Stimulated activated CD4-positive, alpha-beta T cell treated with anti-CD3 and anti-CD28 coated beads, Interleukin-2, amount 100 ng/mL, for 24 hours (primary cell): ENCODE measurements at regions not wholly inside any gene's neighbourhood (a gene's known extent, or its start where the extent isn't known, plus 50 kb on each side); places are given as distances from the start of the nearest gene placed in this dataset.

Experiments used
- DNase-seq, 2 donors: peaks; one replicate each; pipeline ENCODE4 v3.0.0-alpha.2; 2020

DNA sequence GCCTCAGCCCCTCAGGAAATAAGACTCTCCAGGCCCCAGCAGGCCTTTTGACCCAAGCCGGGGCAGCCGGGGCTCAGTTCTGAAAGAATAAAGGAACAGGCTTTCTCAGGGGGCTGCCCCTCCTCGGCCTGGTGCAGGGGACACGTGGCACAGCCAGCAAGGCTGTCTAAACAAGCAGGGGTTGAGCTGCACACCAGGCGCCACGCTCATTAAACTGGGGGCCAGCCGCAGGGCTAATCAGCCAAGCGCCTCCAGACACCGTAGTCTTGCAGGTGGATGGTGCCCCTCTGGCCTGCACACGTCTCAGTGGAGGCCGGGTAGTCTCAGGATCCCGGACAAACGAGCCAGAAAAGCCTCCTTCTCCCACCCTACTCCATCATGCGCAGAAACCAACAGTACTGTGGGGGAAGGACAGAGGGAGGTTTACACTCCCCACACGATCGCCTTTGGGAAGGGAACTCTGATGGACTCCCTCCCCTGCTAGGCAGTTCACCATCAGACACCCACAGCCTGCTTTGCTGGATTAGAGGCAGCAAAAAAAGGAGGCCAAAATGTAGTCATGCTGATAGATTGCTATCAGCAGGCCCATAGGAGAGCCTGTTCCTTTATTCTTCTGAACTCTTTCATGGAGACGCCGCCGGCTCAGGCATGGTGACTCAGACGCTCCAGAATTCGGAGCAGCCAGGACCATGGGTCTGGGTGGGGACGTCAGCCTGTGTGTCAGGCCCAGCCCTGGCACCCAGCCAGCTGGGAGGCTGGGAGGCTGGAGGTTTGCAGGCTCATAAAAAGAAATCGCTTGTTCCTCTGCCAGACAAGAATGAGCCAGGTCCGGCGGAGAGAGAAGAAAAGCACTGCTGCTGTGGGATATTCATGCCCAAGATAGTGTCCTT, 342.4 kb downstream of the BCOR start:
- no peak for DNase-seq

DNA sequence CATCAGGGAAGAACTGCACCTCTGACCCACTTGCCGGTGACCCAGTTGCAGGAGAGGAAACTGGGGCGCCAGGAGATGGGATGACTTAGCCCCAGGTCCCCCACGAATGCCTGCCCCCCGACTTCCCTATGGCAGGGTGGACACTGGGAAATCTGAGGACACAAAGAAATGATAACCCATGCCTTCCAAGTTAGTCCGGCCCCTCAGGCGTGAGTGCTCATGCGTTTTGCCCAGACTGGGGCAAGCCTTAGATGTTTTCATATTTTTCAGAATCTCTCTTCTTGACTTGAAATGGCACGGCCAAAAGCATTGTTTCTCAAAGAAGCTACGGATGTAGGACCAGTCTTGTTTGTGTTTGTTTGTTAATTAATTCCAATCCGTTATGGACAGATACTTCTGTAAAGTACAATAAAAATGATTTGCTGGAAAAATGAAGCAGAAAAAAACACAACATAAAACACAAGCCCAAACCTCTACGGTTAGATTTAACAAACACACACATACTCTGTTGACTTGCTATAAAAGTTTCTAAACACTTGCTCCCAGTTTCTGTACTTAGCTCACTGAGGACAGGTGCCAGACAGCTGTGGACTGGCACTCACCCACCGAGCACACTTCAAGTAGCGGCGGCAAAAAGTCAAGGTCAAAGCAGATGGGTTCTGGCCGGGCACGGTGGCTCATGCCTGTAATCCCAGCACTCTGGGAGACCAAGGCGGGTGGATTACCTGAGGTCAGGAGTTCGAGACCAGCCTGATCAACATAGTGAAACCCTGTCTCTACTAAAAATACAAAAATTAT, 341.5 kb downstream of the BCOR start:
- DNase-seq = no peak

GRCh38 chrX:39757971-39758370, 339.8 kb downstream of the BCOR start:
- no peak for DNase-seq

- no peak for DNase-seq
These were observed 338.8 kb downstream of the BCOR start for GRCh38 chrX:39758791-39759525.

- DNase-seq = no peak
These were observed 338.1 kb downstream of the BCOR start for GRCh38 chrX:39759526-39760224.

- peak in 1 of 2 donors; percentile 20 for DNase-seq
These were observed 336.8 kb downstream of the BCOR start for GRCh38 chrX:39760930-39761329.

- DNase-seq = no peak
These were observed 335.4 kb downstream of the BCOR start for GRCh38 chrX:39762266-39762841.

- DNase-seq = no peak
These were observed 333.3 kb downstream of the BCOR start for GRCh38 chrX:39764441-39764914.

GRCh38 chrX:39765327-39765726, 332.4 kb downstream of the BCOR start:
- DNase-seq = no peak

GRCh38 chrX:39766085-39766726, 331.6 kb downstream of the BCOR start:
- DNase-seq = peak in 1 of 2 donors; percentile 18

DNA sequence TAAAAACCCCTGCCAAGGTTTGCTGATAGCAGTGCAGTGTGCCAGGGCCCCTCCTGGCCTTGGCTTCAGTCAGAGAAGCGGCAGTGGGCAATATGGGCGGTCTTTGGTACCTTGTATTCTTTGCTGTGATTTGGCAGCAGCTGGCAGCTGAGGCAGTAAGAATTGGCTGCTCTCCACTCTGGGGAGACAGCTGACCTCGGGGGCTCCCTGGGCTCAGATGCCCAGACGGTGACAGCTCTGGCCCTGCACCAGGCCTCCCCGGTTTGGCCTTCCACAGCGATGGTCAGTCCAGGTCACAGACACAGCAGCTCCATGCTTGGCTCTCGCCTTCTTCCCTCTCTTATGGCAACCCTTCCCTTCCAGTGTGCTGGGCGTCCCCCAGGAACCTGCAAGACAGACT, 330.9 kb downstream of the BCOR start:
- no peak for DNase-seq

GRCh38 chrX:39767446-39767845, 330.3 kb downstream of the BCOR start:
- no peak for DNase-seq

- DNase-seq = no peak
These were observed 328.0 kb downstream of the BCOR start for GRCh38 chrX:39769748-39770147.

DNA sequence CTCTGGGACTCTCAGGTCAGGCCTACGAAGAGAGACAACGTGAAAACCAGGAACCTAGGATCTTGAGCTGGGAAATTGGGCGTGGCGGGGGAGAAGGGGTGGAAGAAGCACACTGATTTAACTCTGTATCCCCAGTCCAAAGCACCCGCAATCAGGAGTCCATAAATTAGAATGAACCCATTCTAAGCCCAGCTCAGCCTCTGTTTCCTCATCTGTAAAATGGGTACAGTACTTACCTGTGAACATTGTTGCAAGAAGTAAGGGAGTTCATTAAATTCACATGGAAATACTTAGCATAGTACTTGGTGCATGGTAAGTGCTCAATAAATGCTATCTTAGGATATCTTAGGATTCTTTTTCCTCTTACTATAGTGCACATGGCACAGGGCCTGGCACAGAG, 326.7 kb downstream of the BCOR start:
- DNase-seq = no peak

DNA sequence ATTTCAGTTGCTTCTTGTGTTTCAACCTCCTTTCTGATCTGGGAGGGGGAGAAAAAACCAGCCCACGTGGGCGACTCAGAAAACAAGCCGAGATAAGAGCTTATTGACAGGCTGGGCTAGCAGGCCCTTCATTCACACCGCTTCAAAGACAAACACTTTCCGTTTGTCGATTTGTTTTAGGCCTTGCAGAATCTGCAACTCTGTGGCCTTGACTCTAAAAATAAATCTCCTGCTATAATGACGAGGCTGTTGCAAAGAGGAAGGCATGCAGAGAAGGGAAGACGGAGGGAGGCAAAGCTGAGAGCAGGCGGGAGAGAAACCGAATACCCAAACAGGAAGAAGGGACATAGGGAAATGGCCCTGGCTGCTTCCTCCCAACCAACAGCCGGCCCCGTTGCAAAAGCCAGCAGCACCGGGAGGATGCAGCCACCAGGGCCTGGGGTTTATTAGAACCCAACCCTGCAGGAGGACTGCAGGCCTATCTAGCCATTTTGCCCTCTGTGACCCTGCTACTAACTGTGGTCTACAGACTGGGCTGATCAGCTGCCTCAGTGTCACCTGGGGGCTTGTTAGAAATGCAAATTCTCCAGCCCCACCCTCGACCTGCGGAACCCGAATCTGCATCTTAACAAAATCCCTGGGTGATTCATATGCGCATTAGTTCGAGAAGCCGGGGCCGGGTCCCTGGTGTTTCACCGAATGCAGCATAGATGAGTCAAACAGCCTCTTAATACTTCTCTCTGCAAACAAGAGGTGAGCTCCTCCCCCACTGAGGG, 325.5 kb downstream of the BCOR start:
- DNase-seq = peak; percentile 69 to 71

- DNase-seq = no peak
These were observed 324.6 kb downstream of the BCOR start for GRCh38 chrX:39773150-39773549.

GRCh38 chrX:39773923-39774773, 323.6 kb downstream of the BCOR start:
- DNase-seq = peak in 1 of 2 donors; percentile 37

DNA sequence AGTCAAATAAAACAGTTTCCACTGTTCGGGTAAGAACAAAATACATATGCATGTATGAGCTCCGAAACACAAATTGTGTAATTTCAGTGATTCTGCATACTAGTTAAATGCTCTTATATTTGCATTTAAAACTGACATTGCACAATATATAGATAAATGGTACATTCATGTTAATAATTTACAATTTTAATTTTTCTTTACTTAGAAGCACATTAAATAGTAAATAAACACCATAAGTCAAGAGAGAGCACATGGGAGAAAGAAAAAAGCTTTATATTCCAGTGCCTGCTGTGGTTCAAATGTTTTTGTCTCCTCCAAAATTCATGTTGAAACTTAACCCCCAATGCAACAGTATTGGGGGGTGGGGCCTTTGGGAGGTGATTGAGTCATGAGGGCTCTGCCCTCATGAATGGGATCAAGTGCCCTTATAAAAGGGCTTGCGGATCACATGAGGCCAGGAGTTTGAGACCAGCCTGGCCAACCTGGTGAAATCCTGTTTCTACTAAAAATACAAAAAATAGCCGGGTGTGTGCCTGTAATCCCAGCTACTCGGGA, 322.9 kb downstream of the BCOR start:
- no peak for DNase-seq

GRCh38 chrX:39777623-39778025, 320.1 kb downstream of the BCOR start:
- DNase-seq = peak in 1 of 2 donors; percentile 19
